HG02642 (cell line): ENCODE measurements at regions not wholly inside any gene's neighbourhood (a gene's known extent, or its start where the extent isn't known, plus 50 kb on each side); places are given as distances from the start of the nearest gene placed in this dataset.
A peak's percentile ranks its signal among the peaks of the same experiment; 100 is the strongest.
"Not testable (repeated sequence)": the region's sequence is repeated elsewhere in the genome, so short reads cannot be mapped to it uniquely, and the experiment has no call there.

Experiments
- ATAC-seq: cut with Tn5 transposase; IDR thresholded peaks from one replicate; pipeline ENCODE4 v1.9.1; 2021; ENCODE audit warnings: mild to moderate bottlenecking; ENCODE audit not compliant: unreplicated experiment, poor library complexity

- peak; percentile 99 for ATAC-seq
These were observed 263.8 kb downstream of the NKX6-1 start for GRCh38 chr4:84235126-84235944.

GRCh38 chr4:84232309-84233095, 266.6 kb downstream of the NKX6-1 start:
- no peak for ATAC-seq

GRCh38 chr4:84231539-84232055, 267.5 kb downstream of the NKX6-1 start:
- ATAC-seq: no peak

- no peak for ATAC-seq
These were observed 274.6 kb downstream of the NKX6-1 start for GRCh38 chr4:84224522-84224921.

GRCh38 chr4:84221704-84222103, 277.4 kb downstream of the NKX6-1 start:
- no peak for ATAC-seq

GRCh38 chr4:84220990-84221389, 278.1 kb downstream of the NKX6-1 start:
- ATAC-seq: no peak

GRCh38 chr4:84219656-84220055, 279.4 kb downstream of the NKX6-1 start:
- ATAC-seq: no peak

- no peak for ATAC-seq
These were observed 281.1 kb downstream of the NKX6-1 start for GRCh38 chr4:84218031-84218430.

GRCh38 chr4:84215217-84215616, 283.9 kb downstream of the NKX6-1 start:
- no peak for ATAC-seq

GRCh38 chr4:84206226-84206625, 292.9 kb downstream of the NKX6-1 start:
- not testable (repeated sequence) for ATAC-seq

- ATAC-seq: no peak
These were observed 309.9 kb downstream of the NKX6-1 start for GRCh38 chr4:84189144-84189543.

GRCh38 chr4:84179409-84179808, 319.7 kb downstream of the NKX6-1 start:
- no peak for ATAC-seq

GRCh38 chr4:84177831-84178542, 321.1 kb downstream of the NKX6-1 start:
- ATAC-seq: no peak

GRCh38 chr4:84176016-84176415, 323.1 kb downstream of the NKX6-1 start:
- no peak for ATAC-seq

- no peak for ATAC-seq
These were observed 327.2 kb downstream of the NKX6-1 start for GRCh38 chr4:84171871-84172270.

- ATAC-seq: no peak
These were observed 331.5 kb downstream of the NKX6-1 start for GRCh38 chr4:84167564-84167963.

- no peak for ATAC-seq
These were observed 332.0 kb downstream of the NKX6-1 start for GRCh38 chr4:84167093-84167492.

- ATAC-seq: no peak
These were observed 332.6 kb downstream of the NKX6-1 start for GRCh38 chr4:84166486-84166885.

- ATAC-seq: no peak
These were observed 334.9 kb downstream of the NKX6-1 start for GRCh38 chr4:84164201-84164600.

- ATAC-seq: no peak
These were observed 339.3 kb downstream of the NKX6-1 start for GRCh38 chr4:84159762-84160161.

- no peak for ATAC-seq
These were observed 340.4 kb downstream of the NKX6-1 start for GRCh38 chr4:84158670-84159069.
